ENCODE measurements at regions not wholly inside any gene's neighbourhood (a gene's known extent, or its start where the extent isn't known, plus 50 kb on each side); places are given as distances from the start of the nearest gene placed in this dataset.

DNA sequence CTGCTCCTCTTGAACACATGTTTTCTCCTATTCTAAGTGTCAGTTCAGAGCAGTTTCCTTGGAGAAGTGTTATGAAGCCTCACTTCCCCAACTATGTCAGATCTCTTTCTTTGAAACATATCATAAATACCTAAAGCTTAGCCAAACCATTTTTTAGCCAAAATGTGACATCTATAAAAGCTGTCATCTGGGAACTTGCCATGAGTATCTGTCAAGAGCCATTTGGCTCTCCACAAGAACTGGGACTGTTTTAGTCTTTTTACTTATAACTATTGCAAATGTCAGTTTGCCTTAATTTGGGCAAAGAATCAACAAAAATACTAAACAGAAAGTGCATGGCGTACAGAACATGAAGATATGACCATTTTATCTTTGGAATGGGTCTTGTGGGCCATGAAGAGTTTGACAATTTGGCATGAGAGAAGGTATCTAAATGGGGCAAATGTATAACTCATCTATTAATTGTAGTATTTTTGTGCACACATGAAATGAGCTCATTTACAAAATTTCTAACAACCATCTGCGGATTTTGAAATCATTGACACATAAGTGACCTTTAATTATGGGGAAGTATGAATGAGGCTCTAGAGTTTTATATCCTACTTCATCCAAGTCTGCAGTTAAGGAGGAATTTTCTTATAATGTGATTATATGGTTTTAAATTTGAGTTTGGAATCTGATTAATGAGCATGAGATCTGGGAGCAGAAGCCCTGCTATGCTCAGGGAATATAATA lies 129.1 kb upstream of the PACRGL start:
- TF ChIP-seq POLR2A (IDR thresholded peaks at IDR 0.05): no peak
- TF ChIP-seq, protein P1, sequence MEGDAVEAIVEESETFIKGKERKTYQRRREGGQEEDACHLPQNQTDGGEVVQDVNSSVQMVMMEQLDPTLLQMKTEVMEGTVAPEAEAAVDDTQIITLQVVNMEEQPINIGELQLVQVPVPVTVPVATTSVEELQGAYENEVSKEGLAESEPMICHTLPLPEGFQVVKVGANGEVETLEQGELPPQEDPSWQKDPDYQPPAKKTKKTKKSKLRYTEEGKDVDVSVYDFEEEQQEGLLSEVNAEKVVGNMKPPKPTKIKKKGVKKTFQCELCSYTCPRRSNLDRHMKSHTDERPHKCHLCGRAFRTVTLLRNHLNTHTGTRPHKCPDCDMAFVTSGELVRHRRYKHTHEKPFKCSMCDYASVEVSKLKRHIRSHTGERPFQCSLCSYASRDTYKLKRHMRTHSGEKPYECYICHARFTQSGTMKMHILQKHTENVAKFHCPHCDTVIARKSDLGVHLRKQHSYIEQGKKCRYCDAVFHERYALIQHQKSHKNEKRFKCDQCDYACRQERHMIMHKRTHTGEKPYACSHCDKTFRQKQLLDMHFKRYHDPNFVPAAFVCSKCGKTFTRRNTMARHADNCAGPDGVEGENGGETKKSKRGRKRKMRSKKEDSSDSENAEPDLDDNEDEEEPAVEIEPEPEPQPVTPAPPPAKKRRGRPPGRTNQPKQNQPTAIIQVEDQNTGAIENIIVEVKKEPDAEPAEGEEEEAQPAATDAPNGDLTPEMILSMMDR (IDR thresholded peaks at IDR 0.05): no peak
